Loucy (cell line): ENCODE measurements at regions not wholly inside any gene's neighbourhood (a gene's known extent, or its start where the extent isn't known, plus 50 kb on each side); places are given as distances from the start of the nearest gene placed in this dataset.

ENCODE experiments used
- EZH2phosphoT487 ChIP-seq: fragments of 200-600 bp; IDR thresholded peaks from 2 replicates; pipeline ENCODE4 v1.6.1; 2018; ENCODE audit warnings: antibody characterized with exemption, mild to moderate bottlenecking, moderate library complexity, borderline replicate concordance
- TF ChIP-seq, protein P1 (sequence below): fragments of 200-600 bp; sonication (generic); conservative IDR thresholded peaks from 2 replicates; pipeline ENCODE4 v1.5.1; 2014; ENCODE audit warnings: mild to moderate bottlenecking, antibody characterized with exemption, low read length

- TF ChIP-seq, protein P1, sequence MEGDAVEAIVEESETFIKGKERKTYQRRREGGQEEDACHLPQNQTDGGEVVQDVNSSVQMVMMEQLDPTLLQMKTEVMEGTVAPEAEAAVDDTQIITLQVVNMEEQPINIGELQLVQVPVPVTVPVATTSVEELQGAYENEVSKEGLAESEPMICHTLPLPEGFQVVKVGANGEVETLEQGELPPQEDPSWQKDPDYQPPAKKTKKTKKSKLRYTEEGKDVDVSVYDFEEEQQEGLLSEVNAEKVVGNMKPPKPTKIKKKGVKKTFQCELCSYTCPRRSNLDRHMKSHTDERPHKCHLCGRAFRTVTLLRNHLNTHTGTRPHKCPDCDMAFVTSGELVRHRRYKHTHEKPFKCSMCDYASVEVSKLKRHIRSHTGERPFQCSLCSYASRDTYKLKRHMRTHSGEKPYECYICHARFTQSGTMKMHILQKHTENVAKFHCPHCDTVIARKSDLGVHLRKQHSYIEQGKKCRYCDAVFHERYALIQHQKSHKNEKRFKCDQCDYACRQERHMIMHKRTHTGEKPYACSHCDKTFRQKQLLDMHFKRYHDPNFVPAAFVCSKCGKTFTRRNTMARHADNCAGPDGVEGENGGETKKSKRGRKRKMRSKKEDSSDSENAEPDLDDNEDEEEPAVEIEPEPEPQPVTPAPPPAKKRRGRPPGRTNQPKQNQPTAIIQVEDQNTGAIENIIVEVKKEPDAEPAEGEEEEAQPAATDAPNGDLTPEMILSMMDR: no peak
- no peak for TF ChIP-seq EZH2phosphoT487
Observed at GRCh38 chr1:201716742-201717135, 112.2 kb upstream of the IPO9 start.
